ENCODE measurements at regions not wholly inside any gene's neighbourhood (a gene's known extent, or its start where the extent isn't known, plus 50 kb on each side); places are given as distances from the start of the nearest gene placed in this dataset.

DNA sequence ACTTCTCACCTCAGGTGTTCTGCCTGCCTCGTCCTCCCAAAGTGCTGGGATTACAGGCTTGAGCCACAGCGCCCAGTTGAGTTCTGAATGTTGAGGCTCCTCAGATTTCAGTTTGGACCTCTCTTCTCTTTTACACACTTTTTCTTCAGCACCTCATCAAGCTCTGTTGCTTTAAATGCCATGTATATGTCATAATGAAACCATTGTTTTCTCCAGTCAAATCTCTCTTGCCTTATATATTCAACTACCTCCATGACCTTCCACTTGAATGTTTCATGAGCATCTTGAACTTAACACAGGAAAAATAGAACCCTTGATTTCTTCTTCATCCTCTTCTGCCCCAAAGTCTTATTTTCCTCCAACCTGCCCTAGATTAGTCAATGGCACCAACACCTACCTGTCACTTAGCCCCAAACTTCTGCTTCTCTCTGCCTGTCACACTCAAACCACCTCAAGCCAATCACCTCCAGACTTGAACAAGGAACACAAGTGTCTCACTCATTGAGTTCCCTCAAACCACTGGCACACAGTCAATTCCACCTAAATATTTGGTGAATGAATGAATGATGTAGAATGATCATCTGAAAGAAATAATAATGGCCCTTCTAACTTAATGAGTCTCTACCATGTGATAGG is 161.0 kb upstream of the SGK1 start:
- TF ChIP-seq, protein P1, sequence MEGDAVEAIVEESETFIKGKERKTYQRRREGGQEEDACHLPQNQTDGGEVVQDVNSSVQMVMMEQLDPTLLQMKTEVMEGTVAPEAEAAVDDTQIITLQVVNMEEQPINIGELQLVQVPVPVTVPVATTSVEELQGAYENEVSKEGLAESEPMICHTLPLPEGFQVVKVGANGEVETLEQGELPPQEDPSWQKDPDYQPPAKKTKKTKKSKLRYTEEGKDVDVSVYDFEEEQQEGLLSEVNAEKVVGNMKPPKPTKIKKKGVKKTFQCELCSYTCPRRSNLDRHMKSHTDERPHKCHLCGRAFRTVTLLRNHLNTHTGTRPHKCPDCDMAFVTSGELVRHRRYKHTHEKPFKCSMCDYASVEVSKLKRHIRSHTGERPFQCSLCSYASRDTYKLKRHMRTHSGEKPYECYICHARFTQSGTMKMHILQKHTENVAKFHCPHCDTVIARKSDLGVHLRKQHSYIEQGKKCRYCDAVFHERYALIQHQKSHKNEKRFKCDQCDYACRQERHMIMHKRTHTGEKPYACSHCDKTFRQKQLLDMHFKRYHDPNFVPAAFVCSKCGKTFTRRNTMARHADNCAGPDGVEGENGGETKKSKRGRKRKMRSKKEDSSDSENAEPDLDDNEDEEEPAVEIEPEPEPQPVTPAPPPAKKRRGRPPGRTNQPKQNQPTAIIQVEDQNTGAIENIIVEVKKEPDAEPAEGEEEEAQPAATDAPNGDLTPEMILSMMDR (IDR thresholded peaks at IDR 0.05) = no peak
- TF ChIP-seq POLR2A (IDR thresholded peaks at IDR 0.05) = no peak

Measured in Peyer's patch (tissue), 4 donors.